Activated T-cell treated with anti-CD3 and anti-CD28 coated beads for 4 hours (primary cell): ENCODE measurements at regions not wholly inside any gene's neighbourhood (a gene's known extent, or its start where the extent isn't known, plus 50 kb on each side); places are given as distances from the start of the nearest gene placed in this dataset.
"Not testable (repeated sequence)": the region's sequence is repeated elsewhere in the genome, so short reads cannot be mapped to it uniquely, and the experiment has no call there.

ENCODE experiments used
- DNase-seq: peaks from one replicate; pipeline ENCODE4 v3.0.0-alpha.2; 2020

GRCh38 chr15:84360902-84361301 is 125.3 kb downstream of the GOLGA6L4 start:
- DNase-seq, result not testable (repeated sequence)

GRCh38 chr15:84384421-84384820 is 148.8 kb downstream of the GOLGA6L4 start:
- DNase-seq, result not testable (repeated sequence)

- no peak for DNase-seq
These were observed 151.5 kb downstream of the GOLGA6L4 start for GRCh38 chr15:84387086-84387485.

DNA sequence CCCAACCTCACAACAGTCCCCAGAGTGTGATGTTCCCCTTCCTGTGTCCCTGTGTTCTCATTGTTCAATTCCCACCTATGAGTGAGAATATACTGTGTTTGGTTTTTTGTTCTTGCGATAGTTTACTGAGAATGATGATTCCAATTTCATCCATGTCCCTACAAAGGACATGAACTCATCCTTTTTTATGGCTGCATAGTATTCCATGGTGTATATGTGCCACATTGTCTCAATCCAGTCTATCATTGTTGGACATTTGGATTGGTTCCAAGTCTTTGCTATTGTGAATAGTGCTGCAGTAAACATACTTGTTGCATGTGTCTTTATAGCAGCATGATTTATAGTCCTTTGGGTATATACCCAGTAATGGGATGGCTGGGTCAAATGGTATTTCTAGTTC is 152.6 kb downstream of the GOLGA6L4 start:
- not testable (repeated sequence) for DNase-seq

GRCh38 chr15:84388638-84389037 is 153.1 kb downstream of the GOLGA6L4 start:
- DNase-seq, result not testable (repeated sequence)

DNA sequence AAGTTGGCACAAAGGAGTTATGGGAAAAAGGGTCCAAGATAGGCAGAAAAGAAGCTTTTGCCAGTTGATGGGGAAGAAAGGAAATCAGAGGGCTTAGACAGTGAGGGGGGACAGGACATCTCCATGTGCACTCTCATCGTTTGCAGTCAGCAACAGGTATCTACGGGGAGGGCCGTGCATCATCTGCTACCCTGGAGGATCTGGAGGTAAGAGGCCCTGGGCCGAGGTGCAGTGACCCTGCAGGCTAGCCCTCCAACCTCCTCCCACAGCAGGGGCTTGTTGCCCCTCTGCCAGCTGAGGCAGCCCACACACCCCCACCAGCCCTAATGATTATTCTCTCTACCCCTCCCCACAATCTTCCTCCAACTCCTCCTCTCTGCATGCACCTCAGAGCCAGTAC is 154.8 kb downstream of the GOLGA6L4 start:
- not testable (repeated sequence) for DNase-seq

DNA sequence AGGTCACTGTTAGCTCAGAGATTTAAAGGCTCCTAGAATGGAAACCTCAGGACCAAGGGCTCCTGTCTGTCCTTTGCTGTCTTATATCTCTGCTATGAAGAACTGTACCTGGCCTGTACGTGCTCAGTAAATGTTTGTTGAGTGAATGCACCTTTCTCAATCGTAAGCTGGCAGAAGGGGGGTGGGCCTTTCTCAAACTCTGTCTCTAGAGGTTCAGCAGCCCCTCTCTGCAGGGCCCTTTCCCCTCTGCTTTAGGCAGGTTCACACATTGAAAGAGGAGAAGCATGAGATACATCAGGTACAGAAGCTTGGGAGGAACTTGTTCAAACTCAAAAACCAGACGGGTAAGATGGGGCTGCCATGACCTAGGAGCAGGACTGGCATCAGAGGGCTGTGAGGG is 155.6 kb downstream of the GOLGA6L4 start:
- DNase-seq, result no peak

GRCh38 chr15:84392020-84392419 is 156.4 kb downstream of the GOLGA6L4 start:
- not testable (repeated sequence) for DNase-seq

DNA sequence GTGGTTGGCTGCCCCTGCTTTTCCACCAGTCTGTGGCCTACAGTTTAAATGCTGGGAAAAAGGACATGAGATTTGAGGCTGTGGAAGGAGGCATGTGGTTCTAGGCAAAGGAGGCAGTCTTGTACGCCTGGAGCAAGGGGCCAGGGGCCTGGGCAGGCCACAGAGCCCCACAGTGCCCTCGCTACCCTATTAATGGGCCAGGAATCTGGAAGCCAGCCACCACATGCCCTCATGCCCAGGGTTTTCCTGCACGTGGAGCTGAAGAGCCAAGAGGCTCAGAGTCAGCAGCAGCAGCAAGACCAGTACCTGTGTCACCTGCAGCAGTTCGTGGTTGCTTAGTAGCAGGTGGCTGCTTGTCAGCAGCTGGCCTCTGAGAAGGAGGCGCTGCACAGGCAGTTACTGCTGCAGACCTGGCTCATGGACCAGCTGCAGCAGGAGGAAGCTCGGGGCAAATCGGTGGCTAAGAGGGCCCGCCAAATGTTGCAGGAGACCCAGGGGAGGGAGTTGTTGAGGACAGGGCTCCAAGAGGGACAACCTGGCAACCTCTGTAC is 157.9 kb downstream of the GOLGA6L4 start:
- DNase-seq, result not testable (repeated sequence)

GRCh38 chr15:84393966-84394365 is 158.4 kb downstream of the GOLGA6L4 start:
- DNase-seq, result not testable (repeated sequence)

DNA sequence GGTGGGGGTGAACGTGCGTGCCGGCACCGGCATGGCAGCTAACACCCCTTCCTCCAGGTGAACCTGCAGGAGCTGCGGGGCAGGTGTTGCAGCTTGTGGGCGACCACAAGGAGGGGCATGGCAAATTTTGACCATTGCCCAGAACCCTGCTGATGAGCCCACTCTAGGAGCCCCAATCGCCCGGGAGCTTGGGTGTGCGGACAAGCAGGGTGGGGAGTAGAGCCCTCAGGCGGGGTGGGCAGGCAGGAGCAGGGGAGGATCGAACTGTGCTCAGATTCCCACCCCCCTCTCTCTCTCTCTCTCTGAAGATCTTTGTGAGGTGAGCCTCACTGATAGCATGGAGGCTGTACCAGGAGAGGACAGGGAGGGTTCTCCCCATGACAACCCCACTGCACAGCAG is 159.8 kb downstream of the GOLGA6L4 start:
- DNase-seq, result not testable (repeated sequence)

- DNase-seq, result not testable (repeated sequence)
These were observed 160.3 kb downstream of the GOLGA6L4 start for GRCh38 chr15:84395881-84396280.

DNA sequence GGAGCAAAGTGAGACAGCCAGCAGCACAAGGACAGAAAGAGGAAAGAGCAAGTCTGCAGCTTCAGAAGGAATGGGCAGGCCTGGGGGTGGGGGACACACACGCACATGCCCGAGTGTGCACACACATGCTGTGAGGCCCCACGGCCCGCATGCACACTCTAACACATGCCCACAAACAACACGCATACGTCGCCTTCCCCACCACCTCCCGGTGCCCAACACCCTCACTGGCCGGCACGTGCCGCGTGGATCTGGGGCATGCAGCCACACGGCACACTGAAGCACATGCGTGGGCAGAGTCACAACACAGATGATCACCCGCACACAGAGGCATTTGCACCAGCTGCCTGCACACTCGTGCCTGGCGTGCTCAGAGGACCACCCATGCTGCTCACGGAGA is 161.5 kb downstream of the GOLGA6L4 start:
- not testable (repeated sequence) for DNase-seq

DNA sequence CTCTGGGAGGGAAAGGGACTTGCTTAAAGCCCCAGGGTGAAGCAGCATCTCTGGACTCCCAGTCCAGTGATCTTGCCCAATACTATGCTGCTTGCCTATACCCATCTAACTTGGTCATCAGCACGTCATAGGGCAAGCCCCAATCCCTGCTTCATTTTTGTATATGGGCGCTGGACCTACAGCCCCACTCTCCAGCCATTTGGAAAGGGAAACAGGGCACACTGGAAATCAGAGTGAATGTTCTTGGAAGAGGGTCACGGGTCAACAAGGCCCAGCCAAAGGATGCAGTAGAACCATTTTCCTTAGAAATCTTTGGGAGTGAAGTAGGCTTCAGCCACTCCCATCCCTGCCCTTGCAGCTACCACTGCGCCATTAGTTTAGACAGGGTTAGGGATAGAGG is 162.5 kb downstream of the GOLGA6L4 start:
- not testable (repeated sequence) for DNase-seq

- no peak for DNase-seq
These were observed 163.5 kb downstream of the GOLGA6L4 start for GRCh38 chr15:84398763-84399701.

DNA sequence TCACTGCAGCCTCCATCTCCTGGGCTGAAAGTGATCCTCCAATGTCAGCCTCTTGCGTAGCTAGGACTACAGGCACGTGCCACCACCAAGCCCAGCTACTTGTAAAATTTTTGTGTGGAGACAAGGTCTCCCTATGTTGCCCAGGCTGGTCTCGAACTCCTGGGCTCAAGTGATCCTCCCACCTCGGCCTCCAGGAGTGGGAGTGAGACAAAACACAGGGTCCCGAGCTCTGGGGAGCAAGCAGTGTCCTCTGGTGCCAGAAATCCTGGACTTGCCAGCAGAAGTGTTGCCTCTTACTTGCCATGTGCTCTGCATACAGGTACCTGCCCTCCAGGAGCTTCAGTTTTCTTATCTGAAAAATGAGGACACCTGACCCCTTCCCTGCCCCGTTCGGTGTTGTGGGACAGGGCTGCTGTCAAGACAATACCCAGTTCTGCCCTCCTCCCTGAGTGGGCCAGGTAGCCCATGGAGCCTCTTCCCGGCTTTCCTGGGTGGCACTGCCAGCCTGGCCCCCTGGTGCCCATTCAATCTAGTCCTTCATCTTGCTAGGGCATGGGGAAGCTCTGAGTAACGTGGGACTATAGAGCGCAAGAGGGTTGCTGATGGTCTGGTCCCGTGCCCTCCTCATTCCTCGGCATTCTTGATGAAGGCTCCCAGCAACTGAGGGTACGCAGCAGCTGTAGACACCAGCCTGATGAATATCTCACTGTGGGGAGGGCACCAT is 164.6 kb downstream of the GOLGA6L4 start:
- no peak for DNase-seq

DNA sequence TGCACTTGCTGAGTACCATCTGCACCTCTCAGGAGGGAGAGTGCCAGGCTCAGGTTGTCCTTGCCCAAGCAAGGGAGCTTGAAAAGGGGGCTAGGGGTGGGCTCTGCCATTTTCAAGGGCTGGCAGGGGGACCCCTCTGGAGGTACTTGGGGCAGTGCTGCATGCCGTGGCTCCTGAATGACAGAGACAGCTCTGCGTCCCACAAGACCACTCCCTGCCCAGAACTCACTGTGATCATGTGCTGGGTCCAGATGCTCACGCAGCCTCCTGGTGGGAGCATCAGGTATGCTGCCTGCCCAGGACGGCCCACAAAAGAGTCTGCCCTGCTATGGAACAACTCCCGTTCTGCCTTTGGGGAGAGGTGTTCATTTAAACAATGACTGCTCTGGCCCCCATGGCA is 165.2 kb downstream of the GOLGA6L4 start:
- no peak for DNase-seq

GRCh38 chr15:84401461-84401860 is 165.9 kb downstream of the GOLGA6L4 start:
- DNase-seq, result not testable (repeated sequence)

- not testable (repeated sequence) for DNase-seq
These were observed 166.6 kb downstream of the GOLGA6L4 start for GRCh38 chr15:84401891-84402840.

DNA sequence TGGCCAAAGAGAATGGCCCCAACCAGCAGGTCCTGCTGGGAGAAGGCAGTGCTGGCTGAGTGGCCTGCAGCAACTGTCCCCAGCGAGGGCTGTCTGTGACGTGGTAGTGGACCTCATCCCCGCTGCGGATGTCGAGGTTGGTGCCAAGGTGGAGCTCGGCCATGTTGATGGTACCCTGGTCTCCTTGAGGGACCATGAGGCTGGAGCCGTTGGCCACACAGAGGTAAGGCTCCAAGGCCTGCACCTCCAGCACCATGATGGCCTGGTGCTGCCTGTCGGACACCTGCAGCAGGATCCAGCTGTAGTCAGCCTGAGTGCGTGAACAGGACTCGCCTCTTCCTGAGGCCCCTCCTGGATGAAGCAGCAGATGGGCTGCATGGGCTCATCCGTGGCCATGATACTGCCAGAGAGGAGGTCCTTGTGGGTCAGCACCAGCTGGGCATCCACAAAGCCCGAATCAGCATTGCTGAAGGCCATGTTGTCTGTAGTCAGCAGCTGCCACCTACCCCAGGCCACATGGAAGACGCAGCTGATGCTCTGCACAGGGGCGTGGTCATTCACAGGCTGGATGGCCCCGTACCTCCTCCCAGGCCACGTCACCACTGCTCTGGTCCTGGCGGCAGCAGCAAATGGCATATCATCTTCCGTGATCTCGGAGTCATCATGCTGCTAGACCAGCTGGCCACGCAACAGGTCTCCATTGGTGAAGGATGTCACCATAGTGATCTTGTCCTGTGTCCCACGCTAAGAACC is 167.5 kb downstream of the GOLGA6L4 start:
- DNase-seq, result no peak

- not testable (repeated sequence) for DNase-seq
These were observed 173.8 kb downstream of the GOLGA6L4 start for GRCh38 chr15:84409357-84409756.
